ENCODE measurements at regions not wholly inside any gene's neighbourhood (a gene's known extent, or its start where the extent isn't known, plus 50 kb on each side); places are given as distances from the start of the nearest gene placed in this dataset.
"Not testable (repeated sequence)": the region's sequence is repeated elsewhere in the genome, so short reads cannot be mapped to it uniquely, and the experiment has no call there.

- TF ChIP-seq CTCF (conservative IDR thresholded peaks at IDR 0.05; ENCODE audit: low read length); EZH2phosphoT487 (IDR thresholded peaks at IDR 0.05; ENCODE audit: borderline replicate concordance): not testable (repeated sequence)
Observed at GRCh38 chrX:85772391-85772790, 275.0 kb downstream of the CHM start.
